Endothelial cell (in vitro differentiated cells): ENCODE measurements at regions not wholly inside any gene's neighbourhood (a gene's known extent, or its start where the extent isn't known, plus 50 kb on each side); places are given as distances from the start of the nearest gene placed in this dataset.

Experiments
- DNase-seq: peaks from one replicate; pipeline ENCODE4 v3.0.0; 2021; ENCODE audit warnings: low spot score
- H3K27ac Mint-ChIP-seq: one replicate; pipeline ENCODE4 v1.8.0; 2021; ENCODE audit warnings: mixed read lengths, inconsistent platforms; ENCODE audit not compliant: unreplicated experiment
- H3K27me3 Mint-ChIP-seq: one replicate; pipeline ENCODE4 v1.8.0; 2021; ENCODE audit warnings: mild to moderate bottlenecking, moderate library complexity, mixed read lengths, inconsistent platforms; ENCODE audit not compliant: unreplicated experiment
- H3K36me3 Mint-ChIP-seq: one replicate; pipeline ENCODE4 v1.8.0; 2021; ENCODE audit warnings: mild to moderate bottlenecking, low read depth, mixed read lengths, inconsistent platforms; ENCODE audit not compliant: unreplicated experiment
- H3K4me1 Mint-ChIP-seq: one replicate; pipeline ENCODE4 v1.8.0; 2021; ENCODE audit warnings: mild to moderate bottlenecking, mixed read lengths, inconsistent platforms; ENCODE audit not compliant: unreplicated experiment
- H3K4me3 Mint-ChIP-seq: one replicate; pipeline ENCODE4 v1.8.0; 2021; ENCODE audit warnings: mild to moderate bottlenecking, mixed read lengths, inconsistent platforms; ENCODE audit not compliant: unreplicated experiment
- H3K9me3 Mint-ChIP-seq: one replicate; pipeline ENCODE4 v1.8.0; 2021; ENCODE audit warnings: mixed read lengths, inconsistent platforms; ENCODE audit not compliant: unreplicated experiment
- TF ChIP-seq, protein P1 (sequence below): fragments of 200-600 bp; sonication (generic); IDR thresholded peaks from one replicate; pipeline ENCODE4 v1.5.0; 2021; ENCODE audit warnings: antibody characterized with exemption; ENCODE audit not compliant: unreplicated experiment

DNA sequence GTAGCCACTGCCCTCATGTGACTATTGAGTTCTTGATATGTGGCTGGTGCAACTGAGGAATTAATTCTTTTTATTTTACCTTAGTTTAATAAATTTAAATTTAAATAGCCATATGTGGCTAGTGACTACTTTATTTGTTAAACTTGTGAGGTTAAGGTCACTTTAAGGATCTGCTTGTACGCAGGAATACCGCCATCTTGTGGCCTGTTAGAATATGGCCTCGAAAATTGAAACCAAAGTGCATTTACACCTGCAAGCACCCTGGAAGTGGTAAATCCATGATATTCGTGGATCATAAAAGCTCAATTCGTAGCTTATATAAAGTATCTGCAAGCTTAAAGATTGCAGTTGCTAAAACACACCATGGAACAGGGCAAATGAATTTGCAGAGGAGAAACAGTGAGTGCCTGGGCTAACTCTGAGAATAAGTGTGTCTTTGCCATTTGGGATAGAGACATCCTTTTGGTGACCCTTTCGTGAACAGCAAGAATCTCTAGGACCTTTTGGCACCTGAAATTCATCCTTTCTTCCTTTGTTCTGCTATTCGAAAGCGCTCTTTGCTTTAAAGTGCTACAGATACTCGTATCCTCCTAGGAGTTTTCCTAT lies 59.9 kb upstream of the REG3A start:
- peak; percentile 49 for DNase-seq
- Mint-ChIP-seq H3K9me3 (no peaks in the 10 kb centered on the region), H3K27ac (no peak overlapping the region), H3K36me3 (no peaks in the 10 kb centered on the region), H3K4me3 (no peak overlapping the region), H3K4me1 (no peaks in the 10 kb centered on the region), H3K27me3 (no peaks in the 10 kb centered on the region)
- TF ChIP-seq, protein P1, sequence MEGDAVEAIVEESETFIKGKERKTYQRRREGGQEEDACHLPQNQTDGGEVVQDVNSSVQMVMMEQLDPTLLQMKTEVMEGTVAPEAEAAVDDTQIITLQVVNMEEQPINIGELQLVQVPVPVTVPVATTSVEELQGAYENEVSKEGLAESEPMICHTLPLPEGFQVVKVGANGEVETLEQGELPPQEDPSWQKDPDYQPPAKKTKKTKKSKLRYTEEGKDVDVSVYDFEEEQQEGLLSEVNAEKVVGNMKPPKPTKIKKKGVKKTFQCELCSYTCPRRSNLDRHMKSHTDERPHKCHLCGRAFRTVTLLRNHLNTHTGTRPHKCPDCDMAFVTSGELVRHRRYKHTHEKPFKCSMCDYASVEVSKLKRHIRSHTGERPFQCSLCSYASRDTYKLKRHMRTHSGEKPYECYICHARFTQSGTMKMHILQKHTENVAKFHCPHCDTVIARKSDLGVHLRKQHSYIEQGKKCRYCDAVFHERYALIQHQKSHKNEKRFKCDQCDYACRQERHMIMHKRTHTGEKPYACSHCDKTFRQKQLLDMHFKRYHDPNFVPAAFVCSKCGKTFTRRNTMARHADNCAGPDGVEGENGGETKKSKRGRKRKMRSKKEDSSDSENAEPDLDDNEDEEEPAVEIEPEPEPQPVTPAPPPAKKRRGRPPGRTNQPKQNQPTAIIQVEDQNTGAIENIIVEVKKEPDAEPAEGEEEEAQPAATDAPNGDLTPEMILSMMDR: peak; percentile 87

DNA sequence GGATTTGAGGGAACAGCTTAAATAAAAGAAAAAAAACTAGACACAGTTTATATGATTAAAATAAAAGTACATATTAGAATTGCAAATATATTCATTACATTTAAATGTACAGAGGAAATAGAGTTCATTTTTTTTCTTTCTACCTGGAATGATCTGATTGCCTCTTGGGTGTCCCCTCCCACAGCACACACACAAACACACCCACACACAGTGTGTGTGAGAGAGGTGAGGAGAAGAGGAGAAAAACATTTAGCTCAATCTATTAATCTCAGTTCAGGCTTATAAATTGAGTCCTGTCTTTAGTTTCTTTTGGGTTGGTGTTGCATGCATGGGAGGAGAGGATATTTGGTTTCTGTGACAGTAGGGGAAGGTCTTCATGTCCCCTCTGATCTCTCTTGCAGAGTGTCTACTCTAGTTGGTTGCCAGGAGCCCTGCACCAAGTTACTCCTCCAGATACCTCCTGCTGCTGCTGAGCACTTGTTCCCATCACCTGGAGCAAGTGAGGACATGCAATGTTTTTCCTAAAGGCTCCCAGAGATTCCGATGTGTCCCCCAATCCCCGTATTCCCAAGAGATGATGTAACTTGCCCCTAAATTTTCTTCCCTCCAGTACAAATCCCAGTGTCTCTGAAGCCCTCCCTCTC lies 50.8 kb upstream of the REG3A start:
- no peak overlapping the region for H3K4me3 Mint-ChIP-seq
- no peak for DNase-seq

More for the DNA sequence above, 50.8 kb upstream of the REG3A start:
- H3K27ac Mint-ChIP-seq: no peak overlapping the region
- no peaks in the 10 kb centered on the region for H3K27me3 Mint-ChIP-seq
- H3K4me1 Mint-ChIP-seq: no peaks in the 10 kb centered on the region
- TF ChIP-seq, protein P1: no peak
- H3K9me3 Mint-ChIP-seq: no peaks in the 10 kb centered on the region
- no peaks in the 10 kb centered on the region for H3K36me3 Mint-ChIP-seq
